HCT116 (cell line): ENCODE measurements at regions not wholly inside any gene's neighbourhood (a gene's known extent, or its start where the extent isn't known, plus 50 kb on each side); places are given as distances from the start of the nearest gene placed in this dataset.

Experiments used
- ATAC-seq: fragments of 200-7000 bp; cut with Tn5 transposase; 2 replicates; pipeline ENCODE4 v1.9.1; 2020; ENCODE audit warnings: mild to moderate bottlenecking, moderate library complexity
- BruUV-seq: library from RNA; stranded (reverse); fragments of 400-500 nt; replicated peaks from 2 replicates; lab custom pipeline; 2021; lab: Mats Ljungman, UMichigan
- CTCF ChIA-PET: fragments of 300-600 bp; sonication (Branson Sonifier 250); formaldehyde crosslinking; loops from one replicate; lab custom pipeline; 2021; ENCODE audit warnings: antibody characterized with exemption; lab: Charles Lee
- POLR2A ChIA-PET: fragments of 300-600, 350-600 bp; sonication (Branson Sonifier 250); formaldehyde crosslinking; loops from one replicate; lab custom pipeline; 2021; ENCODE audit warnings: antibody characterized with exemption; lab: Charles Lee
- RAD21 ChIA-PET, 2 experiments: fragments of 300-600 bp; sonication (Branson Sonifier 250); formaldehyde crosslinking; loops; one replicate each; lab custom pipeline; 2023; ENCODE audit warnings: low total read pairs in 2 of 2; ENCODE audit not compliant: uncharacterized antibody in 2 of 2, unreplicated experiment in 2 of 2, low non-redundant PET in 1 of 2; lab: Charles Lee
- DNase-seq: peaks from one replicate; pipeline ENCODE4 v3.0.0-alpha.2; 2010; ENCODE audit warnings: low read depth, low spot score
- H2AFZ ChIP-seq: fragments of 200-600 bp; shearing (Covaris generic), sonication (generic); 2 replicates; pipeline ENCODE4 v1.6.1; 2017; ENCODE audit warnings: low read depth, mixed run types, mixed read lengths, antibody characterized with exemption, low read length; ENCODE audit not compliant: poor library complexity, severe bottlenecking
- H3K27ac ChIP-seq: 2 replicates; pipeline ENCODE4 v1.5.1; 2012; ENCODE audit warnings: low read depth, low read length
- H3K27me3 ChIP-seq: fragments of 200-600 bp; sonication (generic); 2 replicates; pipeline ENCODE4 v1.6.1; 2016; ENCODE audit warnings: mixed run types, low read length, mixed read lengths; ENCODE audit not compliant: insufficient read depth
- H3K36me3 ChIP-seq, 2 experiments: fragments of 200-500 bp in 1 of 2; fragments of 200-600 bp in 1 of 2; sonication (Bioruptor generic) in 1 of 2; sonication (generic) in 1 of 2; 2 replicates each; pipeline versions ENCODE4 v1.5.1 to v1.6.1; 2014 to 2016; ENCODE audit warnings: low read length in 2 of 2, inconsistent platforms in 1 of 2, mixed read lengths in 1 of 2, mixed run types in 1 of 2; ENCODE audit not compliant: insufficient read depth in 2 of 2, control insufficient read depth in 1 of 2
- H3K4me1 ChIP-seq, 2 experiments: fragments of 200-600 bp in 1 of 2; sonication (generic) in 1 of 2; 2 replicates each; pipeline versions ENCODE4 v1.5.1 to v1.6.1; 2012 to 2017; ENCODE audit warnings: low read length in 2 of 2, inconsistent platforms in 1 of 2, mild to moderate bottlenecking in 1 of 2, mixed read lengths in 1 of 2, mixed run types in 1 of 2, moderate library complexity in 1 of 2; ENCODE audit not compliant: insufficient read depth in 2 of 2, control insufficient read depth in 1 of 2
- H3K4me2 ChIP-seq: fragments of 200-600 bp; sonication (generic); 2 replicates; pipeline ENCODE4 v1.6.1; 2017; ENCODE audit warnings: mixed run types, low read length, mixed read lengths
- H3K4me3 ChIP-seq, 2 experiments: fragments of 200-600 bp in 1 of 2; sonication (generic) in 1 of 2; replicated peaks in 1 of 2; 2 replicates each; pipeline ENCODE4 v1.5.1; 2011 to 2016; ENCODE audit warnings: low read length in 2 of 2, control low read depth in 1 of 2, low read depth in 1 of 2, mild to moderate bottlenecking in 1 of 2, mixed read lengths in 1 of 2, mixed run types in 1 of 2
- H3K79me2 ChIP-seq: fragments of 200-600 bp; sonication (generic); 2 replicates; pipeline ENCODE4 v1.6.1; 2017; ENCODE audit warnings: mild to moderate bottlenecking, mixed run types, low read length, moderate library complexity, mixed read lengths; ENCODE audit not compliant: insufficient read depth
- H3K9ac ChIP-seq: fragments of 200-600 bp; sonication (generic); 2 replicates; pipeline ENCODE4 v1.6.1; 2016; ENCODE audit warnings: low read length, mixed read lengths
- H3K9me2 ChIP-seq: fragments of 200-600 bp; sonication (generic), shearing (Covaris generic); 2 replicates; pipeline ENCODE4 v1.6.1; 2017; ENCODE audit warnings: mixed run types, mild to moderate bottlenecking, moderate library complexity; ENCODE audit not compliant: insufficient read depth
- H3K9me3 ChIP-seq, 2 experiments: fragments of 200-500 bp in 1 of 2; fragments of 200-600 bp in 1 of 2; sonication (Bioruptor generic) in 1 of 2; sonication (generic) in 1 of 2; 2 replicates each; pipeline ENCODE4 v1.6.1; 2014 to 2017; ENCODE audit warnings: low read length in 2 of 2, mixed read lengths in 2 of 2, inconsistent platforms in 1 of 2, low read depth in 1 of 2, mild to moderate bottlenecking in 1 of 2, mixed run types in 1 of 2, moderate library complexity in 1 of 2; ENCODE audit not compliant: control insufficient read depth in 1 of 2, insufficient read depth in 1 of 2
- H4K20me1 ChIP-seq: fragments of 200-600 bp; sonication (generic), shearing (Covaris generic); 2 replicates; pipeline ENCODE4 v1.6.1; 2017; ENCODE audit warnings: mixed run types, mild to moderate bottlenecking, moderate library complexity; ENCODE audit not compliant: insufficient read depth
- ATF3 ChIP-seq: IDR thresholded peaks from 2 replicates; pipeline ENCODE4 v1.6.1; 2012
- CBX3 ChIP-seq: IDR thresholded peaks from 2 replicates; pipeline ENCODE4 v1.6.1; 2012; ENCODE audit warnings: low read depth
- EGR1 ChIP-seq: IDR thresholded peaks from 2 replicates; pipeline ENCODE4 v1.6.1; 2012; ENCODE audit warnings: low read depth
- ELF1 ChIP-seq: IDR thresholded peaks from 2 replicates; pipeline ENCODE4 v1.6.1; 2012; ENCODE audit warnings: low read depth, borderline replicate concordance
- EZH2 ChIP-seq: fragments of 200-600 bp; sonication (generic); IDR thresholded peaks from 2 replicates; pipeline ENCODE4 v1.6.1; 2017; ENCODE audit warnings: antibody characterized with exemption, mixed run types
- EZH2phosphoT487 ChIP-seq: fragments of 200-600 bp; IDR thresholded peaks from 2 replicates; pipeline ENCODE4 v1.6.1; 2018; ENCODE audit warnings: antibody characterized with exemption, borderline replicate concordance
- REST ChIP-seq: IDR thresholded peaks from 2 replicates; pipeline ENCODE4 v1.6.1; 2012; ENCODE audit warnings: low read depth
- SP1 ChIP-seq: IDR thresholded peaks from 2 replicates; pipeline ENCODE4 v1.6.1; 2012; ENCODE audit warnings: low read depth
- TCF7L2 ChIP-seq: IDR thresholded peaks from 2 replicates; pipeline ENCODE4 v1.7.0; 2011; ENCODE audit warnings: borderline replicate concordance, inconsistent platforms; ENCODE audit not compliant: insufficient read depth, insufficient read length; ENCODE audit errors: extremely low read depth
- ZFX ChIP-seq: fragments of 450-650 bp; IDR thresholded peaks from 2 replicates; pipeline ENCODE4 v1.6.1; 2017
- ZNF274 ChIP-seq: fragments of 200-500 bp; sonication (Bioruptor generic); IDR thresholded peaks from 2 replicates; pipeline ENCODE4 v1.6.1; 2014; ENCODE audit warnings: mild to moderate bottlenecking, low read depth, low read length, inconsistent platforms
- intact Hi-C: fragments of 100-400 bp; cut with micrococcal nuclease; formaldehyde crosslinking; loops from 2 replicates; pipeline ENCODE4 v1.10.0; 2022
- TF ChIP-seq, protein P1 (sequence below): IDR thresholded peaks from 2 replicates; pipeline ENCODE4 v1.6.1; 2011; ENCODE audit warnings: mild to moderate bottlenecking, low read length, moderate library complexity; ENCODE audit not compliant: insufficient replicate concordance; ENCODE audit errors: extremely low read depth

DNA sequence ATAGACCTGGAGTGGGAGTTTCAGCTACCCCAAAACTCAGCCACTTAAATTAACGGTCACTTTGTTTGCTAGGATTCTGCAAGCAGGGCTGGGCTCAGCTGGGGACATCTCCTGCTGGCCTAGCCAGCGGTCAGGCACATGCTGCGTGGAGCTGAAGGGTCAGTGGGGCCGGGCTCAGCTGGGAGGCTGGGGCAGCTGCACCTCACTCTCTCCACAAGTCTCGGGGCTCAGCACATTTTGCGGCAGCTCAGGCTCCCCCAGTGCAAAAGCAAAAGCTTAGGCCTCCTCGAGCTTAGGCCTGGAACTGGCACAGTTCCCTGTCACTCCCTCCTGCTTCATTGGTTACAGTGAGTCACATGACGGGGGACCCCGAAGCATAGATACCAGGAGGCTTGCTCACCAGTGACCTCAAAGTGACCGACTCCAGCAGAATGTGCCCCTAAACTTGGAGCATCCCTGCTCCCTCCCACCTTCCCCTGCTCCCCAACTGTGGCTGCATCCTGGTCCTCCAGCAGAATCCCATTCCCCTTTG is 80.6 kb upstream of the CST7 start:
- Histone ChIP-seq H2AFZ (no peak overlapping the region), H3K4me3 (no peak overlapping the region), H3K9me2 (no peaks in the 10 kb centered on the region), H3K9ac (no peak overlapping the region), H3K9me3 (no peaks in the 10 kb centered on the region), H3K27me3 (peaks cover 3% of the 10 kb centered on the region; the same call in 1 of the 2 replicates), H3K79me2 (no peaks in the 10 kb centered on the region), H3K4me1 (no peaks in the 10 kb centered on the region), H3K4me2 (no peak overlapping the region), H3K27ac (no peak overlapping the region), H3K36me3 (no peaks in the 10 kb centered on the region), H4K20me1 (no peaks in the 10 kb centered on the region)
- TF ChIP-seq SP1 (no peak), CBX3 (no peak), EGR1 (no peak), EZH2phosphoT487 (no peak), EZH2 (no peak), TCF7L2 (no peak), REST (no peak), ZFX (no peak), ELF1 (no peak), ZNF274 (no peak), ATF3 (no peak)
- TF ChIP-seq, protein P1, sequence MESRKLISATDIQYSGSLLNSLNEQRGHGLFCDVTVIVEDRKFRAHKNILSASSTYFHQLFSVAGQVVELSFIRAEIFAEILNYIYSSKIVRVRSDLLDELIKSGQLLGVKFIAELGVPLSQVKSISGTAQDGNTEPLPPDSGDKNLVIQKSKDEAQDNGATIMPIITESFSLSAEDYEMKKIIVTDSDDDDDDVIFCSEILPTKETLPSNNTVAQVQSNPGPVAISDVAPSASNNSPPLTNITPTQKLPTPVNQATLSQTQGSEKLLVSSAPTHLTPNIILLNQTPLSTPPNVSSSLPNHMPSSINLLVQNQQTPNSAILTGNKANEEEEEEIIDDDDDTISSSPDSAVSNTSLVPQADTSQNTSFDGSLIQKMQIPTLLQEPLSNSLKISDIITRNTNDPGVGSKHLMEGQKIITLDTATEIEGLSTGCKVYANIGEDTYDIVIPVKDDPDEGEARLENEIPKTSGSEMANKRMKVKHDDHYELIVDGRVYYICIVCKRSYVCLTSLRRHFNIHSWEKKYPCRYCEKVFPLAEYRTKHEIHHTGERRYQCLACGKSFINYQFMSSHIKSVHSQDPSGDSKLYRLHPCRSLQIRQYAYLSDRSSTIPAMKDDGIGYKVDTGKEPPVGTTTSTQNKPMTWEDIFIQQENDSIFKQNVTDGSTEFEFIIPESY: no peak
- POLR2A ChIA-PET: no interaction called here
- CTCF ChIA-PET: no interaction called here
- RAD21 ChIA-PET: no interaction called here
- no peak for ATAC-seq
- intact Hi-C loops: no loop called here
- no peak for DNase-seq
- no TSS peak for BruUV-seq
